ENCODE measurements at regions not wholly inside any gene's neighbourhood (a gene's known extent, or its start where the extent isn't known, plus 50 kb on each side); places are given as distances from the start of the nearest gene placed in this dataset.
"Not testable (repeated sequence)": the region's sequence is repeated elsewhere in the genome, so short reads cannot be mapped to it uniquely, and the experiment has no call there.

DNA sequence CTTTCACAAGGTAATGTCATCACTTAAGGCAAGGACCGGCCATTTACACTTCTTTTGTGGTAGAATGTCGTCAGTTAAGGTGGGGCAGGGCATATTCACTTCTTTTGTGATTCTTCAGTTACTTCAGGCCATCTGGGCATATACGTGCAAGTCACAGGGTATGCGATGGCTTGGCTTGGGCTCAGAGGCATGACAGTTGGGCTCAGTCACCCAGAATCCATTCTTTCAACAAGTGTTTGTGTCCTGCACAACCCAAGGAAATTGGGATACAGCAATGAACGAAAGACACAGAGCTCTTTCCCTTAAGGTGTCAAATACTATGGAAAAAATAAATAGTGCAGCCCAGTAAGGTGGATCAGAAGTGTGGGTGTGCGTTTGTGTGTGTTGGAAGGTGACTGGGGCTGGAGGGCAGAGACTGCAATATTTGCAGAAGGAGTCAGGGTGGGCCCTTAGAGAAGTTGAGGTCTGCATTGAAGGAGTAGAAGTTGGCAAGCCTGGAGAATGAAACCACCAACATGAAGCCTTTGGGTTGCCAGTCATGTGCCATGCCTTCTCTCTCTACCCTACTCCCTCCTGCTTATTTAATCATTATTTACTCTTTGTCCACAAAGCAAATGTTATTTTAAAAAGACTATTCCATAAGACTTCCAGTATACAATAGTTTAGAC is 222.8 kb upstream of the PRKCQ start:
- DNase-seq: no peak

DNA sequence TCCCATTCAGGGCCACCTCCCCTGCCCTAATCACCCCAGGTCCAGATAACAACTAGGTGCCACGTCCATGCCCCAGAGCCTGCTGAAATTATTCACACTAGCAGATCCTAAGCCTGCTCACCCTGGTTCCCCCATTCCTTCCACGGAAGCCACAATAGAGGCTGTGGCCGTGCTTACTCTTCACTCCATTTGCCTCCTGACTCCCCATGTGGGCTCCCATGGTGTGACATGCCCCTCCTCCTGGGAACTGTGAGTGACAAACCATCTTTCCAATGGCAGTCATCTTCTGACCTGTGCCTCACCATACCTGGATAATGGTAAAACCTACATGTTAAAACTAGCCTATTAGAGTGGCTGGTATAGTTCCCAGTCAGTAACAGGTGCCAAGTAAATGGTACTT is 216.2 kb upstream of the PRKCQ start:
- no peak for DNase-seq

DNA sequence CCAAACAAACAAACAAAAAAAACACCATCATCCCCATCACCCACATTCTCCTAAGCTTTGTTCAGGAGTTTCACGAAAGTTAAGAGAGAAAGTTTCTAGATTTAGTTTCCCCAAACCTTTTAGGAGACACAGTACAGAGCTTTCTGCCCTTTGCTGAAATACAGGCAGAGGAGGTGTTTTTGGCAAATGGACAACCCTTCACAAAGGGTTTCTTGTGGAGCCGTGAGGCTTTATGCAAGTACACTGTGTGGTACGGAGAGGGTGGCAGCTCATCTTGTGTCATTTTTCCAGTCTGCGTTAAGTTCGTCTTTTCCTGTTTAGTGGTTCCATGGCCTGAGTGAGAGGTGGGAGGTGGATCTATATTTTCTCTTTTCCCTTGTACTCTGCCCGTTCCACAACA is 215.5 kb upstream of the PRKCQ start:
- DNase-seq: no peak

DNA sequence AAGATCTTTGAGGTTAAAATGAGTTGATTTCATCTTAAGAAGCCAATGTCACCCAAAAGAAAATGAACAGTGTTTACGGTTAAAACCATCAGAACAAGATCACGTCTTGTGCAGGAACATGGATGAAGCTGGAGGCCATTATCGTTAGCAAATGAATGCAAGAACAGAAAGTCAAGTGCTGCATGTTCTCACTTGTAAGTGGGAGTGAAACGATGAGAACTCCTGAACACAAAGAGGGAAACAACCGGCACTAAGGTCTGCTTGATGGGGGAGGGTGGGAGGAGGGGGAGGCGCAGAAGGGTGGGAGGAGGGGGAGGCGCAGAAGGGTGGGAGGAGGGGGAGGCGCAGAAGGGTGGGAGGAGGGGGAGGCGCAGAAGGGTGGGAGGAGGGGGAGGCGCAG is 214.8 kb upstream of the PRKCQ start:
- not testable (repeated sequence) for DNase-seq

DNA sequence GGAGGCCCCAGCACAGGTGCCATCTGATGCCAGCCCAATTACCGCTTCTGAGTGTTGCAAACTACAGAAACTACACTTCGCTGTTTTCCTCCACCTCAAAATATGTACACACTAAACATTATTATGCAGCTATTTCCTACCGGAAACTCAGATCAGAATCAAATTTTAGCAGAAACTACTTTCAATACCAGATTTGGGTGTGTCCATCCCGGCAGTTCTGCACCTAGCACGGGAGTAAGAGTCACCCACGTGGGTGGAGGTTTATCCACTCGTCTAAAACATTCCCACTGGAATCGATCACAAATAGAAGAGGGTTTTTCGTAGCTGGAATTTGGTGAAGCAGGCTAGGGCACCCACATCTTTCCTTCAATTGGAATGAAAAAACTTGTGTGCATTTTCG is 214.4 kb upstream of the PRKCQ start:
- no peak for DNase-seq

GRCh38 chr10:6788731-6789130 is 208.7 kb upstream of the PRKCQ start:
- no peak for DNase-seq

- no peak for DNase-seq
Measured at GRCh38 chr10:6788231-6788630, 208.2 kb upstream of the PRKCQ start.

GRCh38 chr10:6787718-6788117 is 207.6 kb upstream of the PRKCQ start:
- no peak for DNase-seq

DNA sequence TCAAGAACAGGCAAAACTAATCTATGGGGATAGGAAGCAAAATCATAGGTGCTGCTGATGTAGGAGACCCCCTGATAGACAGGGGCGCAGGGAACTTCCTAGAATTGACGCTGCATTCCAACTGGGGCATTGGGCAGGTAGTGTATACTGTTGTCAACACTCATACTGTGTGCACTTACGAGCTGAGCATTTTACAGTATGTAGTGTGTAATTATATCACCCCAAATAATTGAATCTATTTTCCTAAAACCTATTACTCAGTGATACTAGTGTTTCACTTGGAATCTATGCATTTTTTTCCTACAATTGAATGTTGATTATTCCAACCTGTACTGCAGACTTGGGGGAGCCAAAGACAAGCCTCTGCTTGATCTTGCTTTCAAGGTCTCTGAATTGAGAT is 207.0 kb upstream of the PRKCQ start:
- DNase-seq: no peak

DNA sequence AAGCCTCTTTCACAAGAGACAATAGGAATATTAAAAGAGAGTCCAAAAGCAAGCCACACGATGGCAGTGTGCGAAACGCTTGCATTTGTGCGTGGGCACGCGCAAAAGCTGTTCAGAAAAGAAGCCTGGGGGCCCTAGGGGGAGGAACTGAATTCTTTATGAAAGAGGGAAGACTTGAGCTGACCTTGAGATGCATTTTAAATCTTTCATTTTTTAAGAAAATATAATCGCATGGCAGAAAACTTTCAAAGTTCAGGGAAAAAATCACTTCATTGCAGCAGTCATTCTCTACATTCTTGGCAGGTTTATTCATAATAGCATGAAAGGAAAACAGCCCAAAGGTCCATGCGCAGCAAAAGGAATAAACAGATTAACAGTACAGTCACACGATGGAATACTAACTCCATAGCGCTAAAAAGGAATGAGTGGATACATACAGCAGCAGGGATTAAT is 206.5 kb upstream of the PRKCQ start:
- no peak for DNase-seq

GRCh38 chr10:6784429-6784828 is 204.4 kb upstream of the PRKCQ start:
- not testable (repeated sequence) for DNase-seq

DNA sequence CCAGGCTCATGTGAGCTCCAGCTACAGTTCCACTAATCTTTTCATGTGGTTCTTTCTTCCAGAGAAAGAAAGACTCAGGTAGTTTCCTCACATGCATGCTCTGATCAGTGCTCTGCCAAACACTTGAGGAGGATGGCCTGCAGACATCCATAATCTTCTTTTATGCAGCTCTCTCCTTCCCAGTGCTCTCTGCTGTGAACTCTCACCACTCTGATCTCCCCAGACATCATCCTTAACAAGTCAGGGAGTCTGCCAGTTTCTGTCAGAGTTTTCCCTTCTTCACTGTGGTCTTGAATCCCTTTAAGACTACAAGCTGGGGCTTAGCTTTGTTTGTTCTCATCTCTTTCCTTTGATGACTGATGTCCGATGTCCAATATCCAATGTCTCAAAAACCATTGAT is 203.4 kb upstream of the PRKCQ start:
- no peak for DNase-seq

- DNase-seq: no peak
Measured at GRCh38 chr10:6782378-6782777, 202.3 kb upstream of the PRKCQ start.

- DNase-seq: no peak
Measured at GRCh38 chr10:6781133-6781770, 201.2 kb upstream of the PRKCQ start.

DNA sequence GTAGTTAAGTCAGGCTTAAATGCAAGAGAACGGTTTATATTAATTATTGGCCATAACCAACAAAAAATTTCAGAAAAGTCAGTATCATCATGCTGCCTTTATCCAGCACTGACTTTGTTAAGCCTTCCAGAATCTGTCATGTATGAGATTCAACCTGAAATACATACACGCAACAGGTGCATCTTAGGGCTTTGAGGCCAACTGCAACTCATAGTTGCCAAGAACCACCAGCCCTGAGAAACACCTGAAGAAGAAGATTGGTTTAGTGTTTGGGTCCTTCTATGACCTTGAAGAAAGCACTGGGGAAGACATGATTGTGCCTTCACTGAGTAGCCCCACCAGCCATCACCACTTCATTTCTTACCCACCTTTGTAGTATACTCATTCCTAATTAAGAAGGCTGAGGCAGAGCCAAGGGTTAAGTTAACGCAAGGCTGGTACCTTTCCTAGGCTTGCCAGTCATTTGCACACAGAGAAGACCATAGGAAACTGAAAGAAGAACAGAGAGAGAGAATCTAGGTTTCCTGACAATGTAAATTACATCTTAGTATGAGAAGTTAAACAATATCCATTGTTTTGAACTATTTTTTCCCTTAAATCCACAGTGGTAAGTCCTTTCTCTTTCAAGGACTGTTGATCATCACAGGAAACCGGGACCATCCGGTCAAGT is 200.1 kb upstream of the PRKCQ start:
- DNase-seq: no peak

DNA sequence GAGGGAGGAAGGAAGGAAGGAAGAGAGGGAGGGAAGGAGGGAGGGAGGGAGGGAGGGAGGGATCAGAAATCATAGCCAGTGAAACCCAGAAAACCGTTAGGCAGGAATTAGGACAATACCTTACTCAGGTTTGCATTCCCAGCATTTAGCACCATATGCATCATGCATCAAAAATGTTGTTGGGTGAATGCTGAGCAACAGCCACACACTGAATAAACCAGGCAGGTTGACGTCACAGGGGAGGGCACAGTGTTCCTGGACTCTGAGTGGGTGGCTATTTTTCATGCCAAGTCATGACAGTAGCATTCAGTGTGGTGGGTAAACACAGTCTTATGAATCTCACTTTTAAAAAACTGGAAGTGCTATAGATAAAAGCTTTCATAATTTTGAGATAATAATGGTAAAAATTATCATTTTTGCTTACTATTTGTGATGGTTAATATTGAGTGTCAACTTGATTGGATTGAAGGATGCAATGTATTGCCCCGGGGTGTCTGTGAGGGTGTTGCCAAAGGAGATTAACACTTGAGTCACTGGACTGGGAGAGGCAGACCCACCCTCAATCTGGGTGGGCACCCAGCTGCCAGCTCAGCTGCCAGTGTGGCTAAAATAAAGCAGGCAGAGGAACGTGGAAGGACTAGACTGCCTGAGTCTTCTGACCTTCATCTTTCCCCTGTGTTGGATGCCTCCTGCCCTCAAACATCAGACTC is 199.1 kb upstream of the PRKCQ start:
- DNase-seq: no peak

DNA sequence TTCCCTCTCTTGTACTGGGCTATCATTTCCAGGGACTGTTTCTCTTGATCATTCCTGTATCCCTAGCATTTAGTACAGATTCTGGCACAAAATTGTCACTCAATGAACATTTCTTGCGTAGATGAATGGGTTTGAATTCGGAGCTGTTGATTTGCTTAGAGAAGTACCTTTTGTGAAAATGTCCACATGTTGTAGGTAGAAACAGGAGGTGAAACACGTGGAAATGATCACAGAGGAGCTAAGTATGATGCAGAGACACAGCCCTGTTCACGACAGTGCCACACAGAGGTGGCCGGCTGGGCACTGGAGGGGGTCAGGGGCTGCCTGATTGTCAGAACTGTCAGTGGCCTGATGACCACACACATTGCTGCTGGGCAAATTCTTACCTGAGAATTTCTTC is 196.1 kb upstream of the PRKCQ start:
- no peak for DNase-seq

- DNase-seq: no peak
Measured at GRCh38 chr10:6774406-6774805, 194.3 kb upstream of the PRKCQ start.

- DNase-seq: no peak
Measured at GRCh38 chr10:6771331-6771730, 191.3 kb upstream of the PRKCQ start.

DNA sequence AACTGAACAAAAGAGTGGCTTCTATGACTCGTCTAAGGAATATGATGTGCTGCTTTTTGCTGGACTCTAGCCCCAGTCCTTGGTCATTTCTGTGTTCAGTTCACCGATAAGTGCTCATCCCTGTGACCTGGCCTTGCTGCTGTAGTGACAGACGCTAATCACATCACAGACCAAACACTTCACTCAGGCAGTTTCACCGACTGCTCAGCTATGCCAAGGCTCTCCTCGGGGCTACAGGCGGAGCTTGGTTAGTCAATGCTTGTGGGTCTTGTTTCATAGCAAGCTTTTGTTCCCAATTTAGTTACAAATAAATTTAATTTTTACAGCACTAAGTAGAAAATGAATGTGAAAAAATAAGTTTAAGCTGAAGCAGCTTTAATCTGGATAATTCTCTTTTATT is 190.8 kb upstream of the PRKCQ start:
- DNase-seq: no peak

GRCh38 chr10:6769704-6770417 is 189.8 kb upstream of the PRKCQ start:
- no peak for DNase-seq

DNA sequence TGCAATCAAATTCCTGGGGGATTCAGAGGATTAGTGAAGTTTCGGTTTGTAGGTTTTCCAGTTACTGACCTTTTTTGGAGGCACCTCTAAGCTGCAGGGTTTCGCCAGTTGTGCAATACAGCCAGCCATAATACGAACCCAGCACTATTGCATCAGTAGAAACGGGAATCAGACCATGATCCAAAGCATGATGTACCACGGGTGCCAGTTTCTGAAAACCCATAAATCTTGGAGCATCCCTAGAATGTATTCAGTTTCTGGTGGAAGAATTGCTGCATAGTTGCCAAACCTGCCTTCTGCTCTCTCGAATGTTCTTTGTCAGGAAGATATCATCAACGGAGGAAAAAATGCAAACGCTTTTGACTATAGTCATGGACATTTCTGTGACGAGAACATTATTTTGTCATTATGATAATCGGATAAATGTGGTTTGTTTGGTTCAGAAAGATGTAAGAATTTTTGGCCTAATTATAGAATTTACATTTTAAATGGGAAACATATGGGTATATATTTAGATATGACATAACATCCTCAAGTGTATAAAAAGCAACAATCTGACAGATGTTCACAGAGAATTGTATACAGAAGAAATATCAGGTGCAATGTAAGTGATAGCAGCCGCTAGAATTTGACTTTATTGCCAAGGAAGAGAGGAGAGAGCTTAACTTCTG is 186.2 kb upstream of the PRKCQ start:
- DNase-seq: no peak

DNA sequence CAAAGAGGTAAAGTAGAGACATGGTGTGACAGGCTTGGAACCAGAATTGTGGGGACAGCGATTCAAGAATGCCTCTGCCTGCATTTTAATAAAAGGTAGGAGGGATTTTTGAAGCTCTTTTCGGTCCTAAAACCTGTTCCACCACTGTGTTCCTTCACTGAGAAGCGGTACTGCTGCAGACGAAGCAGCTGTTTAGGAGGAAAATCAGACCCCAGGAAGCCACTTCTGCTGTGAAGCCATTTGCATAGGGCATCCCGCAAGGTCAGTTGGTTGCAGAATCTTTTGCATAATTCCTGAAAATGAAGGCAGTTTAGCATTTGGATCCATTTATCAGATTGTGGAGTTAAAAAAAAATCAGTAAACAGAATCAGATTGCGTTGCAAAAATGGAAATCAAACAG is 183.3 kb upstream of the PRKCQ start:
- no peak for DNase-seq

Measured in stimulated activated CD4-positive, alpha-beta T cell treated with anti-CD3 and anti-CD28 coated beads, Interleukin-4, amount 100 ng/mL, for 1 hour (primary cell).